Activated naive CD8-positive, alpha-beta T cell treated with anti-CD3 and anti-CD28 coated beads, Interleukin-2, amount 50 U/mL, for 24 hours (primary cell): ENCODE measurements at regions not wholly inside any gene's neighbourhood (a gene's known extent, or its start where the extent isn't known, plus 50 kb on each side); places are given as distances from the start of the nearest gene placed in this dataset.

Experiments used
- ATAC-seq: fragments of 150-1000 bp; cut with Tn5 transposase; one replicate; pipeline ENCODE4 v1.10.0; 2021
- DNase-seq: peaks from one replicate; pipeline ENCODE4 v3.0.0; 2021
- H3K27ac Mint-ChIP-seq: one replicate; pipeline ENCODE4 v1.8.0; 2021; ENCODE audit warnings: mild to moderate bottlenecking, mixed read lengths
- H3K27me3 Mint-ChIP-seq: one replicate; pipeline ENCODE4 v1.8.0; 2021; ENCODE audit warnings: mixed read lengths
- H3K36me3 Mint-ChIP-seq: one replicate; pipeline ENCODE4 v1.8.0; 2021; ENCODE audit warnings: low read depth, mixed read lengths
- H3K4me1 Mint-ChIP-seq: one replicate; pipeline ENCODE4 v1.8.0; 2021; ENCODE audit warnings: mixed read lengths
- H3K4me3 Mint-ChIP-seq: one replicate; pipeline ENCODE4 v1.8.0; 2021; ENCODE audit warnings: mild to moderate bottlenecking, moderate library complexity, mixed read lengths
- H3K9me3 Mint-ChIP-seq: one replicate; pipeline ENCODE4 v1.8.0; 2021; ENCODE audit warnings: mixed read lengths

GRCh38 chr10:113313048-113313602, 239.7 kb upstream of the HABP2 start:
- no peak for ATAC-seq
- H3K9me3 Mint-ChIP-seq, result no peaks in the 10 kb centered on the region

GRCh38 chr10:113313722-113314121, 239.1 kb upstream of the HABP2 start:
- ATAC-seq, result no peak
- H3K9me3 Mint-ChIP-seq, result no peaks in the 10 kb centered on the region
- peaks cover 6% of the 10 kb centered on the region for H3K27me3 Mint-ChIP-seq
- H3K27ac Mint-ChIP-seq, result no peak overlapping the region
- no peak overlapping the region for H3K4me3 Mint-ChIP-seq
- peaks cover 2% of the 10 kb centered on the region for H3K4me1 Mint-ChIP-seq
- DNase-seq, result no peak
- no peaks in the 10 kb centered on the region for H3K36me3 Mint-ChIP-seq

More at GRCh38 chr10:113313048-113313602, 239.7 kb upstream of the HABP2 start:
- Mint-ChIP-seq H3K4me3 (no peak overlapping the region), H3K4me1 (peaks cover 2% of the 10 kb centered on the region), H3K36me3 (no peaks in the 10 kb centered on the region), H3K27ac (no peak overlapping the region), H3K27me3 (peaks cover 6% of the 10 kb centered on the region)
- DNase-seq, result no peak

- Mint-ChIP-seq H3K4me3 (no peak overlapping the region), H3K9me3 (no peaks in the 10 kb centered on the region), H3K27ac (no peak overlapping the region), H3K36me3 (no peaks in the 10 kb centered on the region), H3K27me3 (no peaks in the 10 kb centered on the region), H3K4me1 (peaks cover 4% of the 10 kb centered on the region)
- DNase-seq (no peak), ATAC-seq (no peak)
Observed at GRCh38 chr10:113316506-113316905, 236.3 kb upstream of the HABP2 start.

GRCh38 chr10:113317489-113317888, 235.4 kb upstream of the HABP2 start:
- no peaks in the 10 kb centered on the region for H3K27me3 Mint-ChIP-seq
- H3K36me3 Mint-ChIP-seq, result no peaks in the 10 kb centered on the region
- no peak overlapping the region for H3K27ac Mint-ChIP-seq
- H3K4me3 Mint-ChIP-seq, result no peak overlapping the region
- DNase-seq (no peak), ATAC-seq (no peak)
- peaks cover 4% of the 10 kb centered on the region for H3K4me1 Mint-ChIP-seq
- H3K9me3 Mint-ChIP-seq, result no peaks in the 10 kb centered on the region

- Mint-ChIP-seq H3K4me3 (no peak overlapping the region), H3K36me3 (no peaks in the 10 kb centered on the region), H3K9me3 (no peaks in the 10 kb centered on the region), H3K4me1 (peaks cover 4% of the 10 kb centered on the region), H3K27ac (no peak overlapping the region), H3K27me3 (no peaks in the 10 kb centered on the region)
- no peak for ATAC-seq
- DNase-seq, result no peak
Observed at GRCh38 chr10:113319479-113319878, 233.4 kb upstream of the HABP2 start.

- Mint-ChIP-seq H3K27ac (no peak overlapping the region), H3K36me3 (no peaks in the 10 kb centered on the region), H3K9me3 (no peaks in the 10 kb centered on the region), H3K27me3 (no peaks in the 10 kb centered on the region), H3K4me1 (peaks cover 4% of the 10 kb centered on the region), H3K4me3 (no peak overlapping the region)
- no peak for DNase-seq
- ATAC-seq, result no peak
Observed at GRCh38 chr10:113320211-113320610, 232.6 kb upstream of the HABP2 start.

GRCh38 chr10:113320987-113321386, 231.9 kb upstream of the HABP2 start:
- peaks cover 8% of the 10 kb centered on the region for H3K4me1 Mint-ChIP-seq
- no peak overlapping the region for H3K4me3 Mint-ChIP-seq
- DNase-seq, result no peak
- no peak for ATAC-seq
- no peaks in the 10 kb centered on the region for H3K27me3 Mint-ChIP-seq
- H3K9me3 Mint-ChIP-seq, result no peaks in the 10 kb centered on the region
- H3K36me3 Mint-ChIP-seq, result no peaks in the 10 kb centered on the region
- H3K27ac Mint-ChIP-seq, result no peak overlapping the region

GRCh38 chr10:113322843-113323242, 230.0 kb upstream of the HABP2 start:
- Mint-ChIP-seq H3K27ac (no peak overlapping the region), H3K9me3 (no peaks in the 10 kb centered on the region), H3K27me3 (no peaks in the 10 kb centered on the region), H3K4me3 (no peak overlapping the region), H3K4me1 (peaks cover 14% of the 10 kb centered on the region), H3K36me3 (no peaks in the 10 kb centered on the region)
- ATAC-seq (no peak), DNase-seq (no peak)

GRCh38 chr10:113323985-113324384, 228.9 kb upstream of the HABP2 start:
- Mint-ChIP-seq H3K36me3 (no peaks in the 10 kb centered on the region), H3K4me3 (no peak overlapping the region), H3K4me1 (peaks cover 14% of the 10 kb centered on the region), H3K9me3 (no peaks in the 10 kb centered on the region), H3K27ac (no peak overlapping the region), H3K27me3 (no peaks in the 10 kb centered on the region)
- ATAC-seq, result no peak
- DNase-seq, result no peak

GRCh38 chr10:113326160-113327111, 226.4 kb upstream of the HABP2 start:
- ATAC-seq (peak; percentile 86), DNase-seq (peak; percentile 34)
- peaks cover 10% of the 10 kb centered on the region for H3K4me1 Mint-ChIP-seq
- no peaks in the 10 kb centered on the region for H3K9me3 Mint-ChIP-seq
- no peak overlapping the region for H3K4me3 Mint-ChIP-seq
- H3K27ac Mint-ChIP-seq, result no peak overlapping the region
- no peaks in the 10 kb centered on the region for H3K27me3 Mint-ChIP-seq
- H3K36me3 Mint-ChIP-seq, result no peaks in the 10 kb centered on the region

- H3K27ac Mint-ChIP-seq, result no peak overlapping the region
- DNase-seq (no peak), ATAC-seq (no peak)
- no peaks in the 10 kb centered on the region for H3K27me3 Mint-ChIP-seq
- H3K36me3 Mint-ChIP-seq, result no peaks in the 10 kb centered on the region
- no peak overlapping the region for H3K4me3 Mint-ChIP-seq
- H3K9me3 Mint-ChIP-seq, result no peaks in the 10 kb centered on the region
- H3K4me1 Mint-ChIP-seq, result peaks cover 10% of the 10 kb centered on the region
Observed at GRCh38 chr10:113329121-113329596, 223.7 kb upstream of the HABP2 start.

GRCh38 chr10:113331961-113332360, 220.9 kb upstream of the HABP2 start:
- Mint-ChIP-seq H3K36me3 (no peaks in the 10 kb centered on the region), H3K4me3 (no peak overlapping the region), H3K9me3 (no peaks in the 10 kb centered on the region), H3K27me3 (no peaks in the 10 kb centered on the region), H3K4me1 (peaks cover 2% of the 10 kb centered on the region), H3K27ac (no peak overlapping the region)
- no peak for ATAC-seq
- no peak for DNase-seq

GRCh38 chr10:113333313-113333712, 219.5 kb upstream of the HABP2 start:
- H3K9me3 Mint-ChIP-seq, result no peaks in the 10 kb centered on the region
- H3K4me3 Mint-ChIP-seq, result no peak overlapping the region
- ATAC-seq, result no peak
- H3K27me3 Mint-ChIP-seq, result no peaks in the 10 kb centered on the region
- no peak for DNase-seq
- no peak overlapping the region for H3K27ac Mint-ChIP-seq
- no peaks in the 10 kb centered on the region for H3K36me3 Mint-ChIP-seq
- H3K4me1 Mint-ChIP-seq, result no peaks in the 10 kb centered on the region

GRCh38 chr10:113335592-113335991, 217.3 kb upstream of the HABP2 start:
- H3K9me3 Mint-ChIP-seq, result no peaks in the 10 kb centered on the region
- H3K36me3 Mint-ChIP-seq, result no peaks in the 10 kb centered on the region
- no peak overlapping the region for H3K27ac Mint-ChIP-seq
- ATAC-seq (no peak), DNase-seq (no peak)
- no peaks in the 10 kb centered on the region for H3K4me1 Mint-ChIP-seq
- no peak overlapping the region for H3K4me3 Mint-ChIP-seq
- H3K27me3 Mint-ChIP-seq, result no peaks in the 10 kb centered on the region

GRCh38 chr10:113336549-113337130, 216.2 kb upstream of the HABP2 start:
- Mint-ChIP-seq H3K27ac (no peak overlapping the region), H3K4me3 (no peak overlapping the region)

More at GRCh38 chr10:113336549-113337130, 216.2 kb upstream of the HABP2 start:
- Mint-ChIP-seq H3K9me3 (no peaks in the 10 kb centered on the region), H3K36me3 (no peaks in the 10 kb centered on the region), H3K27me3 (no peaks in the 10 kb centered on the region), H3K4me1 (no peaks in the 10 kb centered on the region)
- DNase-seq, result no peak
- ATAC-seq, result no peak
